HG03025 (cell line): ENCODE measurements at regions not wholly inside any gene's neighbourhood (a gene's known extent, or its start where the extent isn't known, plus 50 kb on each side); places are given as distances from the start of the nearest gene placed in this dataset.

ENCODE experiments used
- ATAC-seq: cut with Tn5 transposase; IDR thresholded peaks from one replicate; pipeline ENCODE4 v1.9.1; 2021; ENCODE audit warnings: mild to moderate bottlenecking, moderate library complexity; ENCODE audit not compliant: unreplicated experiment, low FRiP score

- no peak for ATAC-seq
Measured at GRCh38 chr4:138964716-138965426, 50.7 kb upstream of the NOCT start.

GRCh38 chr4:138963412-138963811 is 52.2 kb upstream of the NOCT start:
- ATAC-seq, result no peak

GRCh38 chr4:138961664-138962063 is 53.9 kb upstream of the NOCT start:
- ATAC-seq, result no peak

GRCh38 chr4:138961129-138961528 is 54.5 kb upstream of the NOCT start:
- no peak for ATAC-seq

GRCh38 chr4:138960175-138960710 is 55.3 kb upstream of the NOCT start:
- ATAC-seq, result no peak

- no peak for ATAC-seq
Measured at GRCh38 chr4:138959097-138959815, 56.3 kb upstream of the NOCT start.

- ATAC-seq, result no peak
Measured at GRCh38 chr4:138958519-138958918, 57.1 kb upstream of the NOCT start.

GRCh38 chr4:138957302-138957701 is 58.3 kb upstream of the NOCT start:
- ATAC-seq, result no peak

GRCh38 chr4:138954428-138954827 is 61.2 kb upstream of the NOCT start:
- no peak for ATAC-seq

GRCh38 chr4:138953961-138954371 is 61.6 kb upstream of the NOCT start:
- no peak for ATAC-seq

- no peak for ATAC-seq
Measured at GRCh38 chr4:138952411-138952810, 63.2 kb upstream of the NOCT start.

GRCh38 chr4:138951764-138952163 is 63.8 kb upstream of the NOCT start:
- no peak for ATAC-seq

- no peak for ATAC-seq
Measured at GRCh38 chr4:138949866-138950265, 65.7 kb upstream of the NOCT start.

GRCh38 chr4:138948918-138949317 is 66.7 kb upstream of the NOCT start:
- ATAC-seq, result no peak

- ATAC-seq, result no peak
Measured at GRCh38 chr4:138946306-138946705, 69.3 kb upstream of the NOCT start.

GRCh38 chr4:138945840-138946239 is 69.7 kb upstream of the NOCT start:
- no peak for ATAC-seq

- ATAC-seq, result no peak
Measured at GRCh38 chr4:138945401-138945800, 70.2 kb upstream of the NOCT start.

GRCh38 chr4:138943893-138944292 is 71.7 kb upstream of the NOCT start:
- ATAC-seq, result no peak

- no peak for ATAC-seq
Measured at GRCh38 chr4:138941037-138941436, 74.5 kb upstream of the NOCT start.

GRCh38 chr4:138939960-138940359 is 75.6 kb upstream of the NOCT start:
- no peak for ATAC-seq

- ATAC-seq, result no peak
Measured at GRCh38 chr4:138938366-138938690, 77.3 kb upstream of the NOCT start.
